IMR-90 (cell line): ENCODE measurements at regions not wholly inside any gene's neighbourhood (a gene's known extent, or its start where the extent isn't known, plus 50 kb on each side); places are given as distances from the start of the nearest gene placed in this dataset.

Source experiments
- ATAC-seq: fragments of 200-7000 bp; cut with Tn5 transposase; 2 replicates; pipeline ENCODE4 v1.9.1; 2020; ENCODE audit warnings: low read depth, mild to moderate bottlenecking, moderate library complexity
- BruUV-seq: library from RNA; stranded (reverse); fragments of 400-500 nt; replicated peaks from 2 replicates; lab custom pipeline; 2021; lab: Mats Ljungman, UMichigan
- CTCF ChIA-PET: fragments of 300-600 bp; formaldehyde crosslinking; extraction: SDS; loops from one replicate; lab custom pipeline; 2021; ENCODE audit warnings: antibody characterized with exemption; lab: Yijun Ruan, JAX
- POLR2A ChIA-PET: fragments of 300-600 bp; sonication (Branson Sonifier 250); formaldehyde crosslinking; loops from one replicate; lab custom pipeline; 2022; ENCODE audit warnings: antibody characterized with exemption; ENCODE audit not compliant: unreplicated experiment; lab: Charles Lee
- DNase-seq: peaks from one replicate; pipeline ENCODE4 v3.0.0; 2013
- H2AFZ ChIP-seq: replicated peaks from 2 replicates; pipeline ENCODE3; 2013; ENCODE audit warnings: low read length, mild to moderate bottlenecking; ENCODE audit not compliant: poor library complexity
- H2AK5ac ChIP-seq: 2 replicates; pipeline ENCODE4 v1.6.1; 2013; ENCODE audit warnings: low read depth, low read length, inconsistent platforms
- H2AK9ac ChIP-seq: replicated peaks from 2 replicates; pipeline ENCODE3; 2013; ENCODE audit warnings: mild to moderate bottlenecking, low read depth, low read length, moderate library complexity; ENCODE audit not compliant: poor library complexity
- H2BK120ac ChIP-seq: 2 replicates; pipeline ENCODE4 v1.6.1; 2013; ENCODE audit warnings: low read depth, low read length, inconsistent platforms
- H2BK15ac ChIP-seq: 3 replicates; pipeline ENCODE4 v1.6.1; 2013; ENCODE audit warnings: low read depth, low read length, inconsistent platforms
- H2BK20ac ChIP-seq: 2 replicates; pipeline ENCODE4 v1.6.1; 2013; ENCODE audit warnings: low read depth, mild to moderate bottlenecking, inconsistent platforms, low read length, moderate library complexity
- H2BK5ac ChIP-seq: 2 replicates; pipeline ENCODE4 v1.6.1; 2013; ENCODE audit warnings: mild to moderate bottlenecking, low read depth, low read length, inconsistent platforms; ENCODE audit not compliant: poor library complexity, severe bottlenecking
- H3K14ac ChIP-seq: replicated peaks from 2 replicates; pipeline ENCODE4 v1.6.1; 2013; ENCODE audit warnings: low read depth, low read length, inconsistent platforms
- H3K18ac ChIP-seq: 2 replicates; pipeline ENCODE4 v1.6.1; 2013; ENCODE audit warnings: low read depth, low read length, control low read depth
- H3K23ac ChIP-seq: 2 replicates; pipeline ENCODE4 v1.6.1; 2013; ENCODE audit warnings: low read depth, low read length, inconsistent platforms
- H3K27ac ChIP-seq: 2 replicates; pipeline ENCODE4 v1.5.1; 2013; ENCODE audit warnings: mild to moderate bottlenecking, control low read depth, low read length; ENCODE audit not compliant: insufficient read depth
- H3K27me3 ChIP-seq: 2 replicates; pipeline ENCODE4 v1.6.1; 2013; ENCODE audit warnings: low read length; ENCODE audit not compliant: control insufficient read depth, insufficient read depth
- H3K36me3 ChIP-seq: 2 replicates; pipeline ENCODE4 v1.6.1; 2013; ENCODE audit warnings: low read length, mixed read lengths; ENCODE audit not compliant: control insufficient read depth, insufficient read depth
- H3K4ac ChIP-seq: 2 replicates; pipeline ENCODE4 v1.6.1; 2013; ENCODE audit warnings: low read depth, low read length, inconsistent platforms
- H3K4me1 ChIP-seq: 2 replicates; pipeline ENCODE4 v1.6.1; 2013; ENCODE audit warnings: low read length, mixed read lengths; ENCODE audit not compliant: control insufficient read depth, insufficient read depth
- H3K4me2 ChIP-seq: 2 replicates; pipeline ENCODE4 v1.6.1; 2013; ENCODE audit warnings: low read depth, mild to moderate bottlenecking, control low read depth, low read length, moderate library complexity
- H3K4me3 ChIP-seq: 2 replicates; pipeline ENCODE4 v1.5.1; 2013; ENCODE audit warnings: low read depth, mild to moderate bottlenecking, control low read depth, low read length, moderate library complexity; ENCODE audit not compliant: insufficient read depth
- H3K56ac ChIP-seq: 2 replicates; pipeline ENCODE4 v1.6.1; 2013; ENCODE audit warnings: low read length, inconsistent platforms; ENCODE audit not compliant: insufficient read depth; ENCODE audit errors: extremely low read depth
- H3K79me1 ChIP-seq, 2 experiments: 2 replicates each; pipeline ENCODE4 v1.6.1; 2013; ENCODE audit warnings: low read length in 2 of 2, inconsistent platforms in 1 of 2, low read depth in 1 of 2
- H3K9ac ChIP-seq: 2 replicates; pipeline ENCODE4 v1.6.1; 2013; ENCODE audit warnings: low read depth, low read length, control low read depth
- H3K9me1 ChIP-seq: 2 replicates; pipeline ENCODE4 v1.6.1; 2013; ENCODE audit warnings: low read length, inconsistent platforms; ENCODE audit not compliant: insufficient read depth
- H3K9me3 ChIP-seq: 2 replicates; pipeline ENCODE4 v1.6.1; 2013; ENCODE audit warnings: low read length; ENCODE audit not compliant: control insufficient read depth, insufficient read depth
- H4K20me1 ChIP-seq: 2 replicates; pipeline ENCODE4 v1.6.1; 2013; ENCODE audit warnings: low read length, inconsistent platforms; ENCODE audit not compliant: insufficient read depth
- H4K5ac ChIP-seq: 2 replicates; pipeline ENCODE4 v1.6.1; 2013; ENCODE audit warnings: mild to moderate bottlenecking, low read depth, low read length, control low read depth
- H4K8ac ChIP-seq, 2 experiments: 2 replicates each; pipeline ENCODE4 v1.6.1; 2013; ENCODE audit warnings: low read depth in 2 of 2, low read length in 2 of 2, control low read depth in 1 of 2, inconsistent platforms in 1 of 2
- H4K91ac ChIP-seq: 2 replicates; pipeline ENCODE4 v1.6.1; 2013; ENCODE audit warnings: low read depth, low read length, inconsistent platforms; ENCODE audit not compliant: insufficient read depth
- CEBPB ChIP-seq: IDR thresholded peaks from 2 replicates; pipeline ENCODE4 v1.6.1; 2012; ENCODE audit warnings: low read depth, low read length, improper control_type of control experiment
- CHD1 ChIP-seq: IDR thresholded peaks from 2 replicates; pipeline ENCODE4 v1.6.1; 2012; ENCODE audit warnings: low read depth, low read length, improper control_type of control experiment
- CTCF ChIP-seq: conservative IDR thresholded peaks from 2 replicates; pipeline ENCODE4 v1.5.1; 2012; ENCODE audit warnings: mild to moderate bottlenecking, low read depth, low read length, improper control_type of control experiment
- ELK1 ChIP-seq: fragments of 150-350 bp; IDR thresholded peaks from 2 replicates; pipeline ENCODE4 v1.6.1; 2016; ENCODE audit warnings: low read depth, mild to moderate bottlenecking, low read length, moderate library complexity, borderline replicate concordance
- FOS ChIP-seq: fragments of 150-350 bp; IDR thresholded peaks from 2 replicates; pipeline ENCODE4 v1.6.1; 2016; ENCODE audit warnings: low read depth, low read length
- MAZ ChIP-seq: IDR thresholded peaks from 2 replicates; pipeline ENCODE4 v1.6.1; 2012; ENCODE audit warnings: low read depth, mild to moderate bottlenecking, low read length, improper control_type of control experiment, moderate library complexity, borderline replicate concordance
- NFE2L2 ChIP-seq: fragments of 150-350 bp; IDR thresholded peaks from 2 replicates; pipeline ENCODE4 v1.6.1; 2016; ENCODE audit warnings: low read depth, mild to moderate bottlenecking, low read length
- RFX5 ChIP-seq: IDR thresholded peaks from 2 replicates; pipeline ENCODE4 v1.8.0; 2012; ENCODE audit warnings: low read depth, mild to moderate bottlenecking, low read length, moderate library complexity
- SMC3 ChIP-seq: fragments of 150-350 bp; IDR thresholded peaks from 2 replicates; pipeline ENCODE4 v1.6.1; 2016; ENCODE audit warnings: low read depth, mild to moderate bottlenecking, antibody characterized with exemption, low read length, moderate library complexity
- USF2 ChIP-seq: fragments of 150-350 bp; IDR thresholded peaks from 2 replicates; pipeline ENCODE4 v1.6.1; 2017; ENCODE audit warnings: mild to moderate bottlenecking, antibody characterized with exemption, low read length, low read depth
- WGBS, 2 experiments: methylation state at CpG; one replicate each; pipeline versions ENCODE4 v1.1.5 to v1.1.7; 2013; ENCODE audit warnings: missing lambda C conversion rate in 2 of 2; ENCODE audit not compliant: insufficient read length in 1 of 2; ENCODE audit errors: extremely low coverage in 2 of 2; 5-methylcytosine and 5-hydroxymethylcytosine counted together
- dilution Hi-C: fragments of 300-500 bp; cut with HindIII; formaldehyde crosslinking; loops from one replicate; pipeline ENCODE4 v1.14.3; 2018; ENCODE audit warnings: low sequenced_read_pairs; ENCODE audit not compliant: unreplicated experiment
- in situ Hi-C: fragments of 300-500 bp; cut with MboI; formaldehyde crosslinking; loops from 3 replicates; pipeline ENCODE4 v1.14.3; 2019; ENCODE audit warnings: low sequenced_read_pairs, inconsistent platforms, mixed read lengths
- intact Hi-C: fragments of 100-400 bp; cut with micrococcal nuclease; formaldehyde crosslinking; loops from 2 replicates; pipeline ENCODE4 v1.10.0; 2022

- Histone ChIP-seq H3K79me1 (no peaks in the 10 kb centered on the region), H3K23ac (no peak overlapping the region), H2AK9ac (no peak overlapping the region), H4K20me1 (no peaks in the 10 kb centered on the region), H2AK5ac (no peak overlapping the region), H2BK15ac (no peak overlapping the region), H3K56ac (no peak overlapping the region), H3K14ac (no peak overlapping the region), H3K9me1 (no peaks in the 10 kb centered on the region), H4K5ac (no peak overlapping the region), H3K27ac (no peak overlapping the region), H2BK120ac (no peak overlapping the region), H3K4ac (no peak overlapping the region), H3K4me2 (no peak overlapping the region), H3K9ac (no peak overlapping the region), H4K8ac (no peak overlapping the region), H3K4me1 (no peaks in the 10 kb centered on the region), H2AFZ (no peak overlapping the region), H2BK5ac (no peak overlapping the region), H2BK20ac (no peak overlapping the region), H3K4me3 (no peak overlapping the region), H4K91ac (no peak overlapping the region), H3K36me3 (no peaks in the 10 kb centered on the region), H3K27me3 (no peaks in the 10 kb centered on the region), H3K18ac (no peak overlapping the region), H3K9me3 (peaks cover 6% of the 10 kb centered on the region; the same call in 1 of the 2 replicates)
- DNase-seq (no peak), ATAC-seq (no peak)
- BruUV-seq: no TSS peak
- in situ Hi-C loops: no loop called here
- dilution Hi-C loops: no loop called here
- intact Hi-C loops: no loop called here
- ChIA-PET POLR2A (no interaction called here), CTCF (no interaction called here)
- WGBS, 2 experiments: 24% methylated on average over 23 of the region's 41 CpGs; no CpG with 5 or more reads in 1 of the 2 experiments
- TF ChIP-seq USF2 (no peak), CTCF (no peak), FOS (no peak), CHD1 (no peak), SMC3 (no peak), CEBPB (no peak), NFE2L2 (no peak), ELK1 (no peak), RFX5 (no peak), MAZ (no peak)
Measured at GRCh38 chr12:39144613-39145061, 239.2 kb upstream of the CPNE8 start.
